Naive thymus-derived CD4-positive, alpha-beta T cell (primary cell): ENCODE measurements at regions not wholly inside any gene's neighbourhood (a gene's known extent, or its start where the extent isn't known, plus 50 kb on each side); places are given as distances from the start of the nearest gene placed in this dataset.

Experiments
- ATAC-seq: fragments of 150-1000 bp; cut with Tn5 transposase; 2 replicates; pipeline ENCODE4 v1.10.0; 2021; ENCODE audit warnings: mild to moderate bottlenecking, moderate library complexity
- CTCF ChIA-PET: fragments of 350-600 bp; sonication (Branson Sonifier 250); formaldehyde crosslinking; loops from one replicate; lab custom pipeline; 2021; ENCODE audit warnings: antibody characterized with exemption; lab: Charles Lee
- POLR2A ChIA-PET: fragments of 350-600 bp; sonication (Branson Sonifier 250); formaldehyde crosslinking; loops from one replicate; lab custom pipeline; 2021; ENCODE audit warnings: antibody characterized with exemption, inconsistent platforms; lab: Charles Lee
- DNase-seq, 9 donors: peaks; one replicate each; pipeline versions ENCODE4 v3.0.0 to v3.0.0-alpha.2; 2020 to 2022; ENCODE audit warnings: mixed read lengths in 1 of 9
- H3K27ac ChIP-seq: one replicate; pipeline ENCODE4 v1.7.0; 2013; ENCODE audit warnings: mild to moderate bottlenecking, low read depth, low read length, moderate library complexity
- H3K27me3 ChIP-seq, 2 donors: one replicate each; pipeline ENCODE4 v1.7.0; 2013; ENCODE audit warnings: low read length in 2 of 2, mild to moderate bottlenecking in 2 of 2, moderate library complexity in 2 of 2; ENCODE audit not compliant: control insufficient read depth in 2 of 2, insufficient read depth in 2 of 2
- H3K36me3 ChIP-seq, 3 experiments: 1 replicate in 2 of 3; 2 replicates in 1 of 3; pipeline ENCODE4 v1.7.0; 2013; ENCODE audit warnings: low read length in 3 of 3, mild to moderate bottlenecking in 3 of 3, moderate library complexity in 1 of 3; ENCODE audit not compliant: insufficient read depth in 3 of 3, control insufficient read depth in 2 of 3
- H3K4me1 ChIP-seq, 2 donors: one replicate each; pipeline ENCODE4 v1.7.0; 2013; ENCODE audit warnings: low read length in 2 of 2, mild to moderate bottlenecking in 2 of 2, moderate library complexity in 1 of 2; ENCODE audit not compliant: control insufficient read depth in 2 of 2, insufficient read depth in 2 of 2
- H3K4me3 ChIP-seq: 2 replicates; pipeline ENCODE4 v1.7.0; 2013; ENCODE audit warnings: mild to moderate bottlenecking, low read length
- H3K9me3 ChIP-seq, 3 experiments: 1 replicate in 2 of 3; 2 replicates in 1 of 3; pipeline ENCODE4 v1.7.0; 2013; ENCODE audit warnings: low read length in 3 of 3; ENCODE audit not compliant: control insufficient read depth in 2 of 3
- H3K27ac Mint-ChIP-seq, 9 donors: one replicate each; pipeline ENCODE4 v1.8.0; 2020 to 2022; ENCODE audit warnings: mixed read lengths in 9 of 9, mild to moderate bottlenecking in 8 of 9, moderate library complexity in 5 of 9, inconsistent platforms in 2 of 9
- H3K27me3 Mint-ChIP-seq, 5 donors: one replicate each; pipeline ENCODE4 v1.8.0; 2021 to 2022; ENCODE audit warnings: mixed read lengths in 5 of 5, mild to moderate bottlenecking in 1 of 5
- H3K36me3 Mint-ChIP-seq, 5 donors: one replicate each; pipeline ENCODE4 v1.8.0; 2020 to 2022; ENCODE audit warnings: mixed read lengths in 5 of 5, mild to moderate bottlenecking in 3 of 5, inconsistent platforms in 1 of 5
- H3K4me1 Mint-ChIP-seq, 7 donors: one replicate each; pipeline ENCODE4 v1.8.0; 2020 to 2022; ENCODE audit warnings: mixed read lengths in 7 of 7, mild to moderate bottlenecking in 3 of 7, inconsistent platforms in 1 of 7
- H3K4me3 Mint-ChIP-seq, 10 donors: one replicate each; pipeline ENCODE4 v1.8.0; 2020 to 2022; ENCODE audit warnings: mild to moderate bottlenecking in 10 of 10, mixed read lengths in 10 of 10, moderate library complexity in 6 of 10, inconsistent platforms in 2 of 10
- H3K9me3 Mint-ChIP-seq, 11 donors: one replicate each; pipeline ENCODE4 v1.8.0; 2020 to 2022; ENCODE audit warnings: mixed read lengths in 11 of 11, mild to moderate bottlenecking in 4 of 11, inconsistent platforms in 1 of 11, moderate library complexity in 1 of 11
- intact Hi-C, 2 donors: fragments of 100-400 bp; cut with micrococcal nuclease; formaldehyde crosslinking; loops; one replicate each; pipeline ENCODE4 v1.15.1; 2023

GRCh38 chr5:92424785-92425426 lies 1041.8 kb upstream of the ARRDC3 start:
- intact Hi-C loops: no loop called here
- no peak overlapping the region for H3K4me3 ChIP-seq
- ChIA-PET POLR2A (no interaction called here), CTCF (no interaction called here)
- no peaks in the 10 kb centered on the region for H3K4me1 Mint-ChIP-seq
- ATAC-seq (no peak), DNase-seq (no peak)
- no peaks in the 10 kb centered on the region for H3K36me3 ChIP-seq
- no peaks in the 10 kb centered on the region for H3K36me3 Mint-ChIP-seq
- H3K27ac ChIP-seq: no peak overlapping the region
- no peaks in the 10 kb centered on the region for H3K27me3 ChIP-seq
- H3K27ac Mint-ChIP-seq: no peak overlapping the region
- H3K9me3 Mint-ChIP-seq: peaks cover 0 to 21% (median 8%) of the 10 kb centered on the region in 11 donors
- H3K4me1 ChIP-seq: no peaks in the 10 kb centered on the region
- H3K4me3 Mint-ChIP-seq: no peak overlapping the region
- no peaks in the 10 kb centered on the region for H3K27me3 Mint-ChIP-seq
- peaks cover 0 to 3% (median 0%) of the 10 kb centered on the region in 3 experiments for H3K9me3 ChIP-seq

- intact Hi-C loops: no loop called here
- ChIA-PET POLR2A (no interaction called here), CTCF (no interaction called here)
- Histone ChIP-seq H3K4me3 (no peak overlapping the region), H3K27me3 (no peaks in the 10 kb centered on the region), H3K36me3 (no peaks in the 10 kb centered on the region), H3K27ac (no peak overlapping the region), H3K9me3 (peaks cover 0 to 3% (median 0%) of the 10 kb centered on the region in 3 experiments), H3K4me1 (no peaks in the 10 kb centered on the region)
- Mint-ChIP-seq H3K4me3 (no peak overlapping the region), H3K4me1 (no peaks in the 10 kb centered on the region), H3K9me3 (peaks cover 0 to 19% (median 10%) of the 10 kb centered on the region in 11 donors), H3K36me3 (no peaks in the 10 kb centered on the region), H3K27me3 (no peaks in the 10 kb centered on the region), H3K27ac (no peak overlapping the region)
- ATAC-seq (no peak), DNase-seq (no peak)
These were observed 1038.8 kb upstream of the ARRDC3 start for GRCh38 chr5:92421942-92422341.

GRCh38 chr5:92421196-92421595 lies 1038.1 kb upstream of the ARRDC3 start:
- peaks cover 0 to 3% (median 0%) of the 10 kb centered on the region in 3 experiments for H3K9me3 ChIP-seq
- no peaks in the 10 kb centered on the region for H3K27me3 ChIP-seq
- no peak overlapping the region for H3K4me3 ChIP-seq
- ChIA-PET POLR2A (interaction anchor here (0.5 kb wide), 1 partner anchor 132 kb away, joined by 3 read pairs; no protein-coding TSS in a partner anchor), CTCF (no interaction called here)
- Mint-ChIP-seq H3K27ac (no peak overlapping the region), H3K4me1 (no peaks in the 10 kb centered on the region), H3K4me3 (no peak overlapping the region), H3K9me3 (peaks cover 0 to 19% (median 10%) of the 10 kb centered on the region in 11 donors), H3K27me3 (no peaks in the 10 kb centered on the region), H3K36me3 (no peaks in the 10 kb centered on the region)
- H3K4me1 ChIP-seq: no peaks in the 10 kb centered on the region
- no peaks in the 10 kb centered on the region for H3K36me3 ChIP-seq
- intact Hi-C loops: no loop called here
- DNase-seq: no peak
- H3K27ac ChIP-seq: no peak overlapping the region
- no peak for ATAC-seq

- H3K27ac ChIP-seq: no peak overlapping the region
- no peak overlapping the region for H3K4me3 ChIP-seq
- Mint-ChIP-seq H3K4me3 (no peak overlapping the region), H3K9me3 (peaks cover 0 to 23% (median 14%) of the 10 kb centered on the region in 11 donors), H3K27me3 (no peaks in the 10 kb centered on the region), H3K4me1 (no peaks in the 10 kb centered on the region), H3K36me3 (no peaks in the 10 kb centered on the region), H3K27ac (no peak overlapping the region)
- no peaks in the 10 kb centered on the region for H3K36me3 ChIP-seq
- ChIA-PET POLR2A (interaction anchor here (0.6 kb wide), 1 partner anchor 12 kb away, joined by 4 read pairs; no protein-coding TSS in a partner anchor), CTCF (interaction anchor here (0.6 kb wide), 1 partner anchor 92 kb away, joined by 3 read pairs; no protein-coding TSS in a partner anchor)
- DNase-seq (no peak), ATAC-seq (no peak)
- no peaks in the 10 kb centered on the region for H3K4me1 ChIP-seq
- peaks cover 0 to 3% (median 0%) of the 10 kb centered on the region in 3 experiments for H3K9me3 ChIP-seq
- H3K27me3 ChIP-seq: no peaks in the 10 kb centered on the region
- intact Hi-C loops: no loop called here
These were observed 1036.1 kb upstream of the ARRDC3 start for GRCh38 chr5:92419261-92419660.

- CTCF ChIA-PET: no interaction called here
- peaks cover 0 to 3% (median 0%) of the 10 kb centered on the region in 3 experiments for H3K9me3 ChIP-seq
- H3K4me1 ChIP-seq: no peaks in the 10 kb centered on the region
- POLR2A ChIA-PET: no interaction called here
- H3K9me3 Mint-ChIP-seq: peaks cover 0 to 20% (median 11%) of the 10 kb centered on the region in 11 donors
- H3K4me3 ChIP-seq: no peak overlapping the region
- no peaks in the 10 kb centered on the region for H3K27me3 ChIP-seq
- no peaks in the 10 kb centered on the region for H3K27me3 Mint-ChIP-seq
- no peaks in the 10 kb centered on the region for H3K4me1 Mint-ChIP-seq
- no peak for ATAC-seq
- no peaks in the 10 kb centered on the region for H3K36me3 Mint-ChIP-seq
- no peak overlapping the region for H3K27ac Mint-ChIP-seq
- no peaks in the 10 kb centered on the region for H3K36me3 ChIP-seq
- intact Hi-C loops: no loop called here
- no peak overlapping the region for H3K27ac ChIP-seq
- no peak for DNase-seq
- no peak overlapping the region for H3K4me3 Mint-ChIP-seq
These were observed 1035.2 kb upstream of the ARRDC3 start for GRCh38 chr5:92418341-92418740.

GRCh38 chr5:92409134-92409533 lies 1026.0 kb upstream of the ARRDC3 start:
- ATAC-seq (no peak), DNase-seq (no peak)
- no peak overlapping the region for H3K4me3 Mint-ChIP-seq
- Histone ChIP-seq H3K36me3 (no peaks in the 10 kb centered on the region), H3K27ac (no peak overlapping the region), H3K9me3 (no peaks in the 10 kb centered on the region), H3K4me1 (no peaks in the 10 kb centered on the region), H3K27me3 (no peaks in the 10 kb centered on the region), H3K4me3 (no peak overlapping the region)
- H3K36me3 Mint-ChIP-seq: no peaks in the 10 kb centered on the region
- no peaks in the 10 kb centered on the region for H3K27me3 Mint-ChIP-seq
- peaks cover 0 to 1% (median 0%) of the 10 kb centered on the region in 7 donors for H3K4me1 Mint-ChIP-seq
- POLR2A ChIA-PET: no interaction called here
- peaks cover 0 to 18% (median 0%) of the 10 kb centered on the region in 11 donors for H3K9me3 Mint-ChIP-seq
- CTCF ChIA-PET: no interaction called here
- intact Hi-C loops: no loop called here
- no peak overlapping the region for H3K27ac Mint-ChIP-seq
